Peyer's patch (tissue), 4 donors: ENCODE measurements at regions not wholly inside any gene's neighbourhood (a gene's known extent, or its start where the extent isn't known, plus 50 kb on each side); places are given as distances from the start of the nearest gene placed in this dataset.
"Not testable (repeated sequence)": the region's sequence is repeated elsewhere in the genome, so short reads cannot be mapped to it uniquely, and the experiment has no call there.

Source experiments
- DNase-seq, 3 donors: peaks; one replicate each; pipeline ENCODE4 v3.0.0-alpha.2; 2017 to 2019
- H3K27ac ChIP-seq, 4 donors: fragments of 200-600 bp; sonication (generic); one replicate each; pipeline ENCODE4 v1.5.1; 2016 to 2019
- H3K27me3 ChIP-seq, 2 donors: fragments of 200-600 bp; sonication (generic); one replicate each; pipeline ENCODE4 v1.5.1; 2019
- H3K36me3 ChIP-seq, 3 donors: fragments of 200-600 bp; sonication (generic); one replicate each; pipeline ENCODE4 v1.5.1; 2016 to 2019
- H3K4me1 ChIP-seq, 4 donors: fragments of 200-600 bp; sonication (generic); one replicate each; pipeline ENCODE4 v1.5.1; 2016 to 2019
- H3K4me3 ChIP-seq, 4 donors: fragments of 200-600 bp; sonication (generic); 1 replicate in 3 of 4; 2 replicates in 1 of 4; pipeline ENCODE4 v1.5.1; 2016 to 2019; ENCODE audit warnings: mild to moderate bottlenecking in 1 of 4
- H3K9me3 ChIP-seq, 4 donors: fragments of 200-600 bp; sonication (generic); one replicate each; pipeline ENCODE4 v1.5.1; 2016 to 2019; ENCODE audit warnings: mild to moderate bottlenecking in 1 of 4
- CTCF ChIP-seq, 6 experiments: fragments of 450-650 bp in 4 of 6; fragments of 200-600 bp in 2 of 6; sonication (generic) in 1 of 6; IDR thresholded peaks; one replicate each; pipeline ENCODE4 v1.5.1; 2017 to 2019; ENCODE audit warnings: antibody characterized with exemption in 6 of 6, mild to moderate bottlenecking in 3 of 6, moderate library complexity in 1 of 6
- POLR2A ChIP-seq, 2 donors: fragments of 450-650 bp; IDR thresholded peaks; one replicate each; pipeline ENCODE4 v1.5.1; 2017; ENCODE audit warnings: antibody characterized with exemption in 2 of 2, mild to moderate bottlenecking in 2 of 2, moderate library complexity in 2 of 2

GRCh38 chr1:95766036-95766435, 532.0 kb downstream of the RWDD3 start:
- no peaks in the 10 kb centered on the region for H3K36me3 ChIP-seq
- H3K4me1 ChIP-seq, result no peaks in the 10 kb centered on the region
- no peak overlapping the region for H3K27ac ChIP-seq
- TF ChIP-seq CTCF (IDR thresholded peaks at IDR 0.05), result no peak
- TF ChIP-seq POLR2A (IDR thresholded peaks at IDR 0.05), result no peak
- H3K9me3 ChIP-seq, result peaks cover 0 to 8% (median 0%) of the 10 kb centered on the region in 4 donors
- no peaks in the 10 kb centered on the region for H3K27me3 ChIP-seq
- H3K4me3 ChIP-seq, result no peak overlapping the region
- DNase-seq, result no peak

- TF ChIP-seq CTCF (IDR thresholded peaks at IDR 0.05), result no peak
- TF ChIP-seq POLR2A (IDR thresholded peaks at IDR 0.05), result no peak
- H3K27ac ChIP-seq, result no peak overlapping the region
- no peaks in the 10 kb centered on the region for H3K27me3 ChIP-seq
- no peaks in the 10 kb centered on the region for H3K4me1 ChIP-seq
- no peak for DNase-seq
- H3K9me3 ChIP-seq, result no peaks in the 10 kb centered on the region
- H3K36me3 ChIP-seq, result no peaks in the 10 kb centered on the region
- H3K4me3 ChIP-seq, result no peak overlapping the region
Measured at GRCh38 chr1:95770581-95770980, 536.6 kb downstream of the RWDD3 start.

GRCh38 chr1:95778217-95778616, 544.2 kb downstream of the RWDD3 start:
- H3K9me3 ChIP-seq, result no peaks in the 10 kb centered on the region
- no peak overlapping the region for H3K4me3 ChIP-seq
- no peaks in the 10 kb centered on the region for H3K27me3 ChIP-seq

GRCh38 chr1:95780836-95781235, 546.8 kb downstream of the RWDD3 start:
- DNase-seq, result no peak
- H3K4me1 ChIP-seq, result no peaks in the 10 kb centered on the region
- no peak overlapping the region for H3K27ac ChIP-seq
- no peaks in the 10 kb centered on the region for H3K9me3 ChIP-seq
- H3K36me3 ChIP-seq, result no peaks in the 10 kb centered on the region
- TF ChIP-seq POLR2A (IDR thresholded peaks at IDR 0.05) (no peak), CTCF (IDR thresholded peaks at IDR 0.05) (no peak)
- H3K4me3 ChIP-seq, result no peak overlapping the region
- no peaks in the 10 kb centered on the region for H3K27me3 ChIP-seq

More at GRCh38 chr1:95778217-95778616, 544.2 kb downstream of the RWDD3 start:
- Histone ChIP-seq H3K36me3 (no peaks in the 10 kb centered on the region), H3K27ac (no peak overlapping the region), H3K4me1 (no peaks in the 10 kb centered on the region)
- TF ChIP-seq CTCF (IDR thresholded peaks at IDR 0.05) (no peak), POLR2A (IDR thresholded peaks at IDR 0.05) (no peak)
- DNase-seq, result no peak

GRCh38 chr1:95790136-95790535, 556.1 kb downstream of the RWDD3 start:
- H3K4me1 ChIP-seq, result no peaks in the 10 kb centered on the region
- H3K27me3 ChIP-seq, result no peaks in the 10 kb centered on the region
- no peaks in the 10 kb centered on the region for H3K36me3 ChIP-seq
- TF ChIP-seq CTCF (IDR thresholded peaks at IDR 0.05), result no peak
- no peak for TF ChIP-seq POLR2A (IDR thresholded peaks at IDR 0.05)
- H3K9me3 ChIP-seq, result no peaks in the 10 kb centered on the region
- no peak for DNase-seq
- no peak overlapping the region for H3K27ac ChIP-seq
- H3K4me3 ChIP-seq, result no peak overlapping the region

GRCh38 chr1:95793893-95794292, 559.9 kb downstream of the RWDD3 start:
- no peaks in the 10 kb centered on the region for H3K27me3 ChIP-seq
- no peaks in the 10 kb centered on the region for H3K4me1 ChIP-seq
- H3K36me3 ChIP-seq, result no peaks in the 10 kb centered on the region
- no peak overlapping the region for H3K27ac ChIP-seq
- H3K4me3 ChIP-seq, result no peak overlapping the region
- H3K9me3 ChIP-seq, result no peaks in the 10 kb centered on the region
- TF ChIP-seq POLR2A (IDR thresholded peaks at IDR 0.05) (no peak), CTCF (IDR thresholded peaks at IDR 0.05) (no peak)
- no peak for DNase-seq

GRCh38 chr1:95797761-95798160, 563.8 kb downstream of the RWDD3 start:
- not testable (repeated sequence) for DNase-seq, H3K27me3 ChIP-seq, H3K4me3 ChIP-seq, H3K36me3 ChIP-seq, H3K4me1 ChIP-seq, H3K27ac ChIP-seq, H3K9me3 ChIP-seq
